Glomerular visceral epithelial cell (primary cell): ENCODE measurements at regions not wholly inside any gene's neighbourhood (a gene's known extent, or its start where the extent isn't known, plus 50 kb on each side); places are given as distances from the start of the nearest gene placed in this dataset.

Source experiments
- DNase-seq: peaks from one replicate; pipeline ENCODE4 v3.0.0-alpha.2; 2016; ENCODE audit errors: extremely low spot score

- DNase-seq = no peak
These were observed 377.1 kb downstream of the TNS1 start for GRCh38 chr2:217625557-217626169.

GRCh38 chr2:217623281-217623912, 379.4 kb downstream of the TNS1 start:
- DNase-seq = no peak

- DNase-seq = peak; percentile 10
These were observed 380.4 kb downstream of the TNS1 start for GRCh38 chr2:217622205-217623060.

- no peak for DNase-seq
These were observed 381.4 kb downstream of the TNS1 start for GRCh38 chr2:217621391-217621801.

- DNase-seq = no peak
These were observed 384.1 kb downstream of the TNS1 start for GRCh38 chr2:217618744-217619143.

- no peak for DNase-seq
These were observed 385.2 kb downstream of the TNS1 start for GRCh38 chr2:217617616-217618022.

GRCh38 chr2:217616936-217617335, 385.9 kb downstream of the TNS1 start:
- no peak for DNase-seq

GRCh38 chr2:217615171-217615570, 387.6 kb downstream of the TNS1 start:
- DNase-seq = no peak

GRCh38 chr2:217614498-217614897, 388.3 kb downstream of the TNS1 start:
- no peak for DNase-seq

- DNase-seq = no peak
These were observed 388.7 kb downstream of the TNS1 start for GRCh38 chr2:217614096-217614495.

GRCh38 chr2:217612920-217613319, 389.9 kb downstream of the TNS1 start:
- DNase-seq = no peak

- no peak for DNase-seq
These were observed 390.6 kb downstream of the TNS1 start for GRCh38 chr2:217612211-217612610.

GRCh38 chr2:217611626-217612127, 391.1 kb downstream of the TNS1 start:
- DNase-seq = no peak

- DNase-seq = no peak
These were observed 391.7 kb downstream of the TNS1 start for GRCh38 chr2:217611056-217611455.

GRCh38 chr2:217610401-217610814, 392.4 kb downstream of the TNS1 start:
- no peak for DNase-seq

GRCh38 chr2:217609952-217610351, 392.8 kb downstream of the TNS1 start:
- DNase-seq = no peak

GRCh38 chr2:217606296-217606695, 396.5 kb downstream of the TNS1 start:
- DNase-seq = no peak

GRCh38 chr2:217604527-217605194, 398.1 kb downstream of the TNS1 start:
- DNase-seq = no peak

GRCh38 chr2:217601601-217602000, 401.2 kb downstream of the TNS1 start:
- DNase-seq = no peak

GRCh38 chr2:217599906-217600305, 402.9 kb downstream of the TNS1 start:
- no peak for DNase-seq

- no peak for DNase-seq
These were observed 405.1 kb downstream of the TNS1 start for GRCh38 chr2:217597681-217598080.

GRCh38 chr2:217597145-217597544, 405.6 kb downstream of the TNS1 start:
- no peak for DNase-seq
